ENCODE measurements at regions not wholly inside any gene's neighbourhood (a gene's known extent, or its start where the extent isn't known, plus 50 kb on each side); places are given as distances from the start of the nearest gene placed in this dataset.

DNA sequence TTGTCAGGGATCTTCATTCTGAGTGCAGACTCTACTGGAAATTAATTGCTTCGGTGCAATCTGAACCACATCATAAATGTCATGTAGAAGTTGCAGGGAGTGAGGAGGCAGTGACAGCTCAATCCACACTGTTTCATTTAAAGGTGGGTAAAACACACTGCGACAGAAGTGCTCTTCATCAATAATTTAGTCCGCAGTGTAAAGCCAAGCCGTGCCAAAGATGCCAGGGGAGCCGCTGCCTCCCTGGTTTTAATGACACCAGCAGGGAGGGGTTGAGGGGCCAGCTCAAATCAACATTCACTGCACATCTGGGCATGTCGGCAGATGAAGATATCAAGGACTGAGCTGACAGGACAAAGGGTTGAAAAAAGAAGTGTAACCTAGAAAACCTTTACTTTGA lies 305.7 kb upstream of the VRK2 start:
- DNase-seq = no peak

DNA sequence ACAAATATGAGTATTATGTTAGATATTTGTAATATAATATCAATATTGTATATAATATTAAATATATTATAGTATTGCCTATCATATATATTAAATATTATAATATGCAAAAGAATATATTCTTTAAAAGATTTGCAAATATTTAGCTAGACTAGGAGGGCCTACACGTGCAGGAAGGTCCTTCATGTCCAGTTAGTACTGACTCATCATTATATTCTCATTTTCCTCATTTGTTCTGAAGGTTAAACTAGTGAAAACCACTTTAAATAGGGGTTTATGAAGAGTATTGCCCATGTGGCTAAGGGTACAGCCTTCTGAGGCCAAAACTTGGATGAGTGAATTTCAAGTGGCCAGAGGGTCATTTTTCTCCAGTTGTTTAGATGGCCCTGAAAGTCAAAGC lies 293.0 kb upstream of the VRK2 start:
- DNase-seq = no peak

DNA sequence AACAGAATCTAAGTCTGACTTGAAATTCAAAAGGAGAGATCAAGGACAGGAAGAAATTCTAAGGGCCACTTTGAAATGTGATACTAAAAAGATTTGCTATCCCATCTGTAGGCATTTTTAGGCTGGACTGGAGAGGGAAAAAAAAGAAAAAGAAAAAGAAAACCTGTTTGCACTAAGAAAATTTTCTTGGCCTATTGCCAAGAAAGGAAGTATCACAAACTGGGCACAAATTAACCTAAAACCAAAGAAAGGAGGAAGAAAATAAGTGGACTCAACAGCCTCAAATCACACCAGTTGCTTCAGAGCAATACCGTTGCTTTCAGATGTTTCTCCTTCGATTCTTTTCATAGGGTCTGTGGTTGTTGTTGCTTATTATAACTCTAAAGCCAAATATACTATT lies 287.9 kb upstream of the VRK2 start:
- no peak for DNase-seq

DNA sequence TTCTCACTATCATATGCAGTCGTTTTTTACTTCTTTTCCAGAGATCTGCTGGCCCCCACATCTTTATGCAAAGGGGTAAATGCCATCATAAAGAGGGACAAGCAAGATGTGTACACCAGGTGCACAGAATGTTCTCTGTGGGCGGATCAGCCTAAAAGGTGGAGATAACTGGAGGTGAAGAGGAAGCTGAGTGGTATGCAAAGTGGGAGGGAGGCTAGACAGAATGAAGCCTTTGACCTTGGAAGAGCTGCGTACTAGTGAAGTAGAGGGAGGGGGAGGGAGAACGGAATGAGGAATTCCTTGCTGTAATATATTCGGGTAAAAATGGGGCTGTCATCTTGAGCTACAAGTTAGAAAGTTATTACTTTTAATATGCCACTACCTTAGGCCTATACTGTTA lies 287.5 kb upstream of the VRK2 start:
- DNase-seq = no peak

DNA sequence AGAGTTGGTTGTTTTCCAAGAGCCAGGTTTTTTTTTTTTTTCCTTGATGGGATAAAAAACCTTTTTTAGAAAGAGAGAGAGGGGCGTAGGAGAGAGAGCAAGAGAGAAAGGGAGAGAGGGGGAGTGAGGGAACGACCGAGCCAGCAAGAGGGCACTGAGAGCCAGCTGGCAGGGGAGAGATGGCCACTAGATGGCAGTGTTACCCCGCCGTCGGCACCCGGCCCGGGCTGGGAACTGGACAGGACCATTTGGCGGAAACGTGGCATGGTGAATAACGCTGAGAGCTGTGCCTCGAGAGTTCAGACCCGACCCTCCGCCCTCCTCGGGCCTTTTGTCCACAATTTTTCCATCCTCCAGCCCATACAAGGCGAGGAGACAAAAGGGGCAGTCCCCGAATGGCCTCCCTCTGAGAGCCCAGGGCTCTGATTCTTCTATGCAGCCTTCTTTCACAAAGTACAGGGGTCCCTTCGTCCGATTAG lies 286.7 kb upstream of the VRK2 start:
- DNase-seq = peak; percentile 95

DNA sequence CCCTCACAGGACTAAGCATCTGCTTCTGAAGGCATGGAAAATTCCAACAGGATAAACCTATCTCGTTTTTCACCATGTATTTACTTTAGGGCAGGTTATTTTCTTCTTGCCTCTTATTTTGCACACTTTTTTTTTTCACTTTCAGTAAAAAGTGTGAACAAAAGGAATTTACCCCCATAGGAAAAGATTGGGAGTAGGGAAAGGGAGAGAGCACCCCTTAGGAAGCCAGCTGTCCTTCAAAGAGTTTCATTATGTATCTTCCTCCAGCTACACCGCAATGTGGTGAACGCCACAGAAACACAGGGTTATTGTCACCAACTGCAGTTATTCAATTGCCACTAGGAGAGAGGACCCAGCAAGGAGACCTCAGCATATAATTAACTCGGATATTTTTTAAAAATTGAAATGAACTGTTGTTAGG lies 286.2 kb upstream of the VRK2 start:
- no peak for DNase-seq

DNA sequence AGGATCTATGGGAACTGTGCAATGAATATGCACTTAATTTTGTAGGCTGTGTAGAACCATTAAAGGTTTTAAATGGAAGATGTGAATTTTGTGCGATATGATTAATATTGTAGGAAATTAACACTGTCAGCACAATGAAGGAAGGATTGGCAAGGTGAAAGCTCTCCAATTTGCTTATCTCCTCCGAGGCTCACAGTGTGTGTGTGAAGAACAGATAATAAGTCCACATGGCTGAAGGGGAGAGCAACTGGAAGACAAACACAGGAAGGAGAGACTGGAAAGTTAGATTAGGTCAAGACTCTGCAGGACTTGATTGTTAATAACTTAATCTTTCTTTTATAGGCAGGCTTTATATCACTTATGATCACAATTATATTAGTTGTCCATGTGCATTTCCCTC lies 269.7 kb upstream of the VRK2 start:
- DNase-seq = no peak

DNA sequence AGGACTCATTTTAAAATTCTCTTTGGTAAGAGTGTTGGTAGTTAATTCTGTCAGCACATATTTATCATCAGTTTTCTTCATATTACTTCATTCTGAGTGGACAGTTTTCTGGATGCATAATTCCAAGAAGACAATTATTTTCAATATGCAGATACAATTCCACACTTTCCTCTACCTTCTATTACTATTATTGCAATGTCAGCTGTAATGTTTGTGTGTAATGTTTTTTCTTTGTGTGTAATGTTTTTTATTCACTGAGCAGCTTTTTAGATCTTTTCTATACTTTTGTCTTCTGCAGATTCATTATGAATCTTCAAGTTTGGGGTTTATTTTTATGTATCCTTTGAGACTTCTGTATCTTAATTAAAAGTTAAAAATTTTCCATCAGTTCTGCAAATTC lies 264.0 kb upstream of the VRK2 start:
- DNase-seq = no peak

DNA sequence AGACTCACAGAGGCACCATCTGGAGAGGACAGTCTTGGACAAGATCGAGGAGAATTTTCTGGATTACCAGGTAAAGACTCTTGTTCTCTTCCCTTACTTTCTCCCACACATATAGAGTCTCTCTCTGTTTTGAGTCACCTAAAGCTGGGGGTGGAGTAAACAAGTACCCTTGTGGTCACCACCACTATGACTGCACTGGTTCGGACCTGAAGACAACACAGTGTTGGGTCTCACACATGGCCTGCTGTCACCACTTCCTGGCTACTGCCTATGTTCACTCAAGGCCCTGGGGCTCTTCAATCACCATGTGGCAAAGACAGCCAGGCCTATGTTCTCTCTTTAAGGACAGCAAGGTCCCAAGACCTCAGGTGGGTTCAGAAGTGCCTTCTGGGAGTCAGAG lies 253.3 kb upstream of the VRK2 start:
- no peak for DNase-seq

DNA sequence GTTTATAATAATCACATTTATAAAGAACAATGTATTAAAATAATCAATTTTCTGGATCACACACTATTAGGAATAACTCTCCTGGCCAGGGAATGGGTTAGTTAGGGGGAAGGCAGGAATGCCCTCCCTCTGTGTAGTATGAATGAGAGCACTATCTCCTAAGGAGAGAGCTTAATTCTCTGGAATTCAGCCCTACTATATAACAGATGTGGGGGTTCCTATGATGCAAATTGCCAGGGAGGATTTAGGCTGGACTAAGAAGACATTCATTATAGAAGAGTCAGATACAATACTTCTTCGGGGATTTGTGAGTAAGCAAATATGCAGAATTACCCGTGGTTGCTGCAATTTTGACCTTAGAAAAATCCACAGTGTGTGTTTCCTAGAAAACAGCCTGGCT lies 250.1 kb upstream of the VRK2 start:
- DNase-seq = no peak

DNA sequence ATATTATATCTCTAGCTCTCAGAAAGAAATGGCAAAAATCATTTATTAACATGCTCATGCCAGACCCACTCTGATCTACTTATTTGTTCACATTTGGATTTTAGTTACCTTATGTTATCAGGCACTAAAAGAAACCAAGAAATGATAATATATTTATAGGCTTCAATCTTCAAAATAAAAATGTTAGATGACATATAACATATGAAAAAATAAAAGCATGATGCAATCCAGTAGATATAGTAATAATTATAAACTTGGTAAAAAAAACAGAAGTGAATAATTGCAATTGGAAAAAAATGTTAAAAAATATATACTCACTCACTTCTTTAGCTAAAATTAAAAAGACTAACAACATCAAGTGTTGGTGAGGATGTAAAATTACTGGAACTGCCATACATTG lies 248.3 kb upstream of the VRK2 start:
- DNase-seq = no peak

DNA sequence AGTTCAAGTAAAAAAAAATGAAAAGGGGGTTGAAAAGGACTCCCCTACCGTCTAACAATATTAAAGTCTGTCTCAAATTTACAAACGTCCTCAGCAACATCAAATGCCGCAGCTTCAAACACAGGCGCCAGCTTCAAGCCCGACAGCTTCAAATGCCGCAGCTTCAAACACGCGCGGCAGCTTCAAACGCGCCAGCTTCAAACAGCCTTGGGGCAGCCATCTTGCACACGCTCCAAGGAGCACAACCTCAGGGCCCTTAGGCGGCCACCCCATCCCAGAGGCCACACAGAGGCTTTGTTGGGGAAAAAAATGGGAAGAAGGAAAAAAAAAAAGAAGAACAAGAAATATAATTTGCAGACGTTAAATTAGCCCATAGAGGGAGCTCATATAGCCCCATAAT lies 244.4 kb upstream of the VRK2 start:
- no peak for DNase-seq

DNA sequence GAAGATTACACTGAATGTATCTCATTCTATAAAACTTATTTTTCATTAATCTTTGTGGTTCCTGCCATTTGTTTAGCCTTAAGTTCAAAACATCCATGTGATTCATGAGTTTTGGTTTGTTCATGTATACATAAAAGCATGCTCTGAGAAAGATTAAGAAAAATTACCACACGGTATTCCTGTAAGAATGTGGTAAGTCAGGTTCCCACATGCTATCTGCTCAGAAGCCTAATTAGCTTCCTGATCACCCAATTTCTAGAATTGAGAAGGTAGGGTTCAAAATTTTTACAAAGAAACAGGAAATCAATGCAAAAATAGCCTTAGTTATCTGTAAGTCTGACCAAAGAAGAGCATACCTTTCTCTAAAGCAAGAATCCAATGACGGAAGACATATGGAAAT lies 241.6 kb upstream of the VRK2 start:
- DNase-seq = no peak

DNA sequence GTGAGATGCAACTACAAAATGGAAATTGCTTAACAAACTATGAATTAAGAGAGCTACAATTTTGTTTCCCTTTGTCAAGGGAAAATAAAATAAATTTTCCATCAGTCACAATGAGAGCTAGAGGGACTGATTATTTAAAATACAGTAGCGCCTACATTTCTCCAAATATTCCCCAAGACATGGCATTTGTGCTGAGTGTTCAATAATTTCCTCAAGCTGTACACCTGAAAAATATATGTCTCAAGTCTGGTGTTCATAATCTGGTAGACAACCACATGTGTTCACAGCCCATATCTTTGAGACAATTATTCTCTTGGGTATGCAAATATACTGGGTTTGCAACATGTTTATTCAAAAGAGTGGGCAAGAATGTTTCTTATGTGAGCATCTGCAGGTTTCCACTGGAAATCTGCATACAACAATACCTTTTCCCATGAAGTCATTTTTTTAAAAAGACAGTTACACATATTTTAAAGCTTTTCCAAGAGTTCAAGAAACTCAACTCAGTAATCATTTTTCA lies 240.1 kb upstream of the VRK2 start:
- no peak for DNase-seq

DNA sequence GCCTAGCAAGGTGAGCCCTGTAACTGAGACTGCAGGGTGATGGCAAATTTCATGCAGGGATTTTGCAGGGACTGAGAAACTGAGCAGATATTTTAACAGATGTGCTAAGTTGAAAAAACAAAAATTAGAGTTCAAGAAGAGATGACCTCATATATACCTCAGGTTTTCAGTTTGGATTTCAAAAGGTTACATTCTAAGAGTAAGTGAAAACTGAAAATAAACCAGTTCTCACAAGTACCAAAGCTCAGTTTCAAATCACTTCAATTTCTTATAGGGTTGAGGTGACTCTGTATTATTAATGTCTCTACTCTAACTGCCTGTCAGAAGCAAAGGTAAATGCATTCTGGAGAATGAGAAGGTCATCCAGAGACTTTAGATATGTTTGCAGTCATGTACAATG lies 237.4 kb upstream of the VRK2 start:
- no peak for DNase-seq

DNA sequence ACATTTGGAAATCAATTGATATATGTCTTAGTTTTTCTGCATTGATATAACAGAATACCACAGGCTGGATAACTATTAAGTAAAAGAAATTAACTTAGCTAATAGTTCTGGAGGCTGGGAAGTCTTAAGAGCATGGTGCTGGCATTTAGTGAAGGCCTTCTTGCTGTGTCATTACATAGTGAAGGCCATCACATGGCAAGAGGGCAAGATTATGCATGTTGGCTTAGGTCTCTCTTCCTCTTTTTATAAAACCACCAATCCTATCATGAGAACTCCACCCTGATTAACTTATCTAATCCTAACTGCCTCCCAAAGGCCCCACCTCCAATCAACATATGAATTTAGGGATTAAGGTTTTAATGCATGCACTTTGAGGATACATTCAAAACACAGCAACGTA lies 225.5 kb upstream of the VRK2 start:
- DNase-seq = no peak

DNA sequence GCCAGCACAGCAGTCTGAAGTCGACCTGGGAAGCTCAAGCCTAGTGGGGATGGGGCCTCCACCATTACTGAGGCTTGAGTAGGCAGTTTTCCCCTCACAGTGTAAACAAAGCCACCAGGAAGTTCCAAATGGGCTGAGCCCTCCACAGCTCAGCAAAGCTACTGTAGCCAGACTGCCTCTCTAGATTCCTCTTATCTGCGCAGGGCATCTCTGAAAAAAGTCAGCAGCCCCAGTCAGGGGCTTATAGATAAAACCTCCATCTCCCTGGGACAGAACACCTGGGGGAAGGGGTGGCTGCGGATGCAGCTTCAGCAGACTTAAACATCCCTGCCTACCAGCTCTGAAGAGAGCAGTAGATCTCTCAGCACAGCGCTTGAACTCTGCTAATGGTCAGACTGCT lies 218.4 kb upstream of the VRK2 start:
- no peak for DNase-seq

DNA sequence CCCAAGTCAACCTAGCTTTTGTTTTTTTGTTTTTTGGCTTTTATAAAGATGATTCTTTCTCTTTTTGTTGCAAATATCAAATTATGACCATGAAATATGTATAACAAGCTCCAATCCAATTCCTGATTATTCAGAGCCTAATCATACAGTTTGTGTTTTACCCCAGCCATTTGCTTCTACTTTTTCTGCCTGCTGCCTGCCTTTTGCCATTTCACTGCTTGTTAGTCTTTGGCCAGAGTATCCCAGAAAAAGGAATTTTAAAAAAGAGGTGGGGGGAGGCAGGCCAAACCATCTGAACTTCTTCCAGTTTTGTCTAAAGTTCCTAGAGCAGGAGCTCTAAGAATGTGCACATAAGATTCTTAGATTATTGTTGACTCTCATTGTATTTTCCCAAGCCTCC lies 211.9 kb upstream of the VRK2 start:
- DNase-seq = no peak

DNA sequence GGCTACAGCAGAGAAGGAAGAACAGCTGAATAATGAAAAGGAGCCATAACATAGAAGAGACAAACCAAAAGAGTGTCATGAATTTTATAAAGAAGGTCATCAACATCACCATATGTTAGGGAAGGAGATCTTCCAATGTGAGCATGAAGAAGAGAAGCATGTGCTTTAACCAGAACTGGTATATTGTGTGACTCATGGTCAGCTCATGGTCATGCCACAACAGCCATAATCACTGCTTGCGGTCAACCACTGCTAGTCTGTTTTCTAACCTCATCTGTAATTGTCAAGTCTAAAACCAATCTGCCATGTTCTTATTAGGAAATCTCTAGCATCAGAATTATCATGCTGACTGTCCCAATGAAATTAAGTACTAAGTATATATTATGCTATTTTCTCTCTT lies 204.1 kb upstream of the VRK2 start:
- no peak for DNase-seq

DNA sequence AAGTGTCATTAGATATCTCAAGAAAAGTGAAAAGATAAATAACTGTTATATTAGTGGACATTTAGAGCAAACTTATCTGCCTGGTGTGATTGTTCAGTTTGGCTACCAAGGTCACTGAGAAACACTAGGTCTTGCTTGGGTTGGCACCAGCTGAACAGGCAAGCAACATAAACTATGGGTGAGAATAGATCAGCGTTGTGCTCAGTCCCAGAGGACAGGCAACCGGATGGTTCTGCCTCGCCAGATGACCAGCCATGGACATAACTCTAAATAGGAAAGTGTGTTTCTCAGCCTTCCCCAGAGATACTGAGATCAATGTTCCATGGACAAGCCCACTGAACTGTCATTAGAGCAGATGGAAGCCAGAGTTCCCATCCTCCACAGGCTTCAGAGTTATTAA lies 203.4 kb upstream of the VRK2 start:
- DNase-seq = no peak

DNA sequence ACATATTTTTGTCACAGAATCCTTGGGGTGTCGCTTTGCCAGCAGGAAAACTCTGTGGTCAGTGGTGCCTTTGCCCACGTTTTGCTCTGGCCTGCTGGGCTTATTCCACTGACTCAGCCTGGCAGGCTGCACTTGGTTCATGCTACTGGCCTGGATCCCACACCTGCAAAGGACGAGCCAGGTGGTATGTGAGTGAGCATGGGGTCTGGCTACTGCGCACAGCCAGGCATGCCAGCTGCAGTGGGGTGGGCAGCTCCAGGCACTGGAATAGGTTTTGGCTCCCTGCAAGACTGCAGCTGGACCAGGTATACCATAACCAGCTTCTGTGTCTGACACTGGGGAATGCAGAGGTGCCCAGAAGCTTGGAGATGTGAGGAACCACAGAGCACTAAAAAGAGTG lies 197.9 kb upstream of the VRK2 start:
- DNase-seq = no peak

DNA sequence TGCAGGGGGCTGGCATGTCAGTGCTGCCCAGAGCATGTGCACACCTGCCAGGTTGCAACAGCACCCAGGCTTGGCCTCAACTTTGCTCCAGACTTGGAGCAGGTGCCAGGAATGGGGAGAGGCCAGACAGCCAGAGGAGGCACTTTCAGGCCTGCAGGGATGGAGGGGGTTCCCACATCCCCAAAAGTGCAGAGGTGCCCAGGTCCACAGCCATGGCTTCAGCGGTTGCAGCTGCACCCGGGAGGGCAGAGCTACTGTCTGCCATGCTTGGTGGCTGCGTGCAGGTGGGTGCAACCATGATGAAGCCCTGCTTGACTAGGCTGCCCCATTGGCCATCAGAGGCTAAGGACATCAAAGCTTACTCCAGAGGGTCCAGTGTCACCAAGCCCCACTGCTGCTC lies 196.8 kb upstream of the VRK2 start:
- no peak for DNase-seq

DNA sequence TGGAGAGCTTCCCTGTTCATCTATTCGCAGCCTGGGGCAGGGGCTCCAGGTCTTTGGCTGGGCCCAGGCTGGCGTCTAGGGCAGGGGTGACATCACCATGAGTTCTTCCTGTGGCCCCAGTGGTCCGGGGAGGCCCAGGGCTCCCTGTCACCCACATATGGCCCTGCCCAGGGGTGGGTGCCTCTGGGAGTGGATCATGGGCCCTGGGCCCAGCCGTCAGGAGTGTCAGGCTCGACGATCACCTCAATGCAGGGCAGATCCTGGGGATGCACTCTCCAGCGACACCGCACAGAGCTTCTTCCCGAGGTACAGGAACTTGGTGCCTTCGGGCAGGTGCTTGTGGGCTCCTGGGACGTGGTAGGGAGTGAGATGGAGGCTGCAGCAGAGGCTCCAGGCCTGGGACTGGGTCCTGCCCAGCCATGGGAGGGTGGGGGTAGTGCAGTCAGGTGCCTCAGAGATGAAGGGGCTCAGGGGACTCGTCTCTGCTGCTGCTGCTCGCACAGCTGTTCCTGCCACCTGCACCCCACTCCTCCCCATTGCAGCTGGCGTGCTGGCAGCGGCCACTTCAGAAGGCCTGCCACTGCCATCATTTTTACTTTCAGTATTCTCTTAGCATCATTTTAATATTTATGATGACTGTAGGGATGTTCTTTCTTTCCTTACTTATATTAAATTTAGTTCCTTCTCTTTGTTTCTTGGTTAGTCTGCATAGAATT lies 196.0 kb upstream of the VRK2 start:
- no peak for DNase-seq

DNA sequence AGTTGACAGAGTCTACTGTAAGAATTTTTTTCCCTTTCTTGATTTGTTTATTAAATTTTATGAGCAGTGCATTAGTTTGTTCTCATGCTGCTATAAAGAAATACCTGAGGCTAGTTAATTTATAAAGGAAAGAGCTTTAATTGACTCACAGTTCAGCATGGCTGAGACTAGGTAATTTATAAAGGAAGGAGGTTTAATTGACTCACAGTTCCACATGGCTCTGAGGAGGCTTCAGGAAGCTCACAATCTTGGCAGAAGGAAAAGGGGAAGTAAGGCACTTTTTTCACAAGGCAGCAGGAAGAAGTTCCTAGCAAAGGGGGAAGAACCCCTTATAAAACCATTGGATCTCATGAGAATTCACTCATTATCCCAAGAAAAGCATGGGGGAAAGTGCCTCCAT lies 191.4 kb upstream of the VRK2 start:
- DNase-seq = no peak

DNA sequence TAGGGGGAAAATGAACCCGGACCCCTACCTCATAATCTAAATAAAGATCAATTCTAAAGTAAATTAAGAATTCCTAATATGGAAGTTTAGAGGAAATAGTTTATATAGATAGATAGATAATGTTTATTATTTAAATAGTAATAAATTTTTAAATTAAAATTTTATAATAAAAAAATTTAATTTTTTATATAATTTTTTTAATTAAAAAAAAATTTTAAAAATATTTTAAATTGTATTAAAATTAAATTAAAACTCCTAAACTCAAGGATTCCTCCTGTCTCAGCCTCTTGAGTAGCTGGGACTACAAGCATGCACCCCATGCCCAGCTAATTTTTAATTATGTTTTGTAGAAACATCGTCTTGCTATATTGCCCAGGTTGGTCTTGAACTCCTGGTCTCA lies 186.9 kb upstream of the VRK2 start:
- DNase-seq = no peak

Data from right forelimb (tissue), 1 donor.